IMR-90 (cell line): ENCODE measurements at regions not wholly inside any gene's neighbourhood (a gene's known extent, or its start where the extent isn't known, plus 50 kb on each side); places are given as distances from the start of the nearest gene placed in this dataset.

ENCODE experiments used
- ATAC-seq: fragments of 200-7000 bp; cut with Tn5 transposase; 2 replicates; pipeline ENCODE4 v1.9.1; 2020; ENCODE audit warnings: low read depth, mild to moderate bottlenecking, moderate library complexity
- BruUV-seq: library from RNA; stranded (reverse); fragments of 400-500 nt; replicated peaks from 2 replicates; lab custom pipeline; 2021; lab: Mats Ljungman, UMichigan
- CTCF ChIA-PET: fragments of 300-600 bp; formaldehyde crosslinking; extraction: SDS; loops from one replicate; lab custom pipeline; 2021; ENCODE audit warnings: antibody characterized with exemption; lab: Yijun Ruan, JAX
- POLR2A ChIA-PET: fragments of 300-600 bp; sonication (Branson Sonifier 250); formaldehyde crosslinking; loops from one replicate; lab custom pipeline; 2022; ENCODE audit warnings: antibody characterized with exemption; ENCODE audit not compliant: unreplicated experiment; lab: Charles Lee
- DNase-seq: peaks from one replicate; pipeline ENCODE4 v3.0.0; 2013
- H2AFZ ChIP-seq: replicated peaks from 2 replicates; pipeline ENCODE3; 2013; ENCODE audit warnings: low read length, mild to moderate bottlenecking; ENCODE audit not compliant: poor library complexity
- H2AK5ac ChIP-seq: 2 replicates; pipeline ENCODE4 v1.6.1; 2013; ENCODE audit warnings: low read depth, low read length, inconsistent platforms
- H2AK9ac ChIP-seq: replicated peaks from 2 replicates; pipeline ENCODE3; 2013; ENCODE audit warnings: mild to moderate bottlenecking, low read depth, low read length, moderate library complexity; ENCODE audit not compliant: poor library complexity
- H2BK120ac ChIP-seq: 2 replicates; pipeline ENCODE4 v1.6.1; 2013; ENCODE audit warnings: low read depth, low read length, inconsistent platforms
- H2BK15ac ChIP-seq: 3 replicates; pipeline ENCODE4 v1.6.1; 2013; ENCODE audit warnings: low read depth, low read length, inconsistent platforms
- H2BK20ac ChIP-seq: 2 replicates; pipeline ENCODE4 v1.6.1; 2013; ENCODE audit warnings: low read depth, mild to moderate bottlenecking, inconsistent platforms, low read length, moderate library complexity
- H2BK5ac ChIP-seq: 2 replicates; pipeline ENCODE4 v1.6.1; 2013; ENCODE audit warnings: mild to moderate bottlenecking, low read depth, low read length, inconsistent platforms; ENCODE audit not compliant: poor library complexity, severe bottlenecking
- H3K14ac ChIP-seq: replicated peaks from 2 replicates; pipeline ENCODE4 v1.6.1; 2013; ENCODE audit warnings: low read depth, low read length, inconsistent platforms
- H3K18ac ChIP-seq: 2 replicates; pipeline ENCODE4 v1.6.1; 2013; ENCODE audit warnings: low read depth, low read length, control low read depth
- H3K23ac ChIP-seq: 2 replicates; pipeline ENCODE4 v1.6.1; 2013; ENCODE audit warnings: low read depth, low read length, inconsistent platforms
- H3K27ac ChIP-seq: 2 replicates; pipeline ENCODE4 v1.5.1; 2013; ENCODE audit warnings: mild to moderate bottlenecking, control low read depth, low read length; ENCODE audit not compliant: insufficient read depth
- H3K27me3 ChIP-seq: 2 replicates; pipeline ENCODE4 v1.6.1; 2013; ENCODE audit warnings: low read length; ENCODE audit not compliant: control insufficient read depth, insufficient read depth
- H3K36me3 ChIP-seq: 2 replicates; pipeline ENCODE4 v1.6.1; 2013; ENCODE audit warnings: low read length, mixed read lengths; ENCODE audit not compliant: control insufficient read depth, insufficient read depth
- H3K4ac ChIP-seq: 2 replicates; pipeline ENCODE4 v1.6.1; 2013; ENCODE audit warnings: low read depth, low read length, inconsistent platforms
- H3K4me1 ChIP-seq: 2 replicates; pipeline ENCODE4 v1.6.1; 2013; ENCODE audit warnings: low read length, mixed read lengths; ENCODE audit not compliant: control insufficient read depth, insufficient read depth
- H3K4me2 ChIP-seq: 2 replicates; pipeline ENCODE4 v1.6.1; 2013; ENCODE audit warnings: low read depth, mild to moderate bottlenecking, control low read depth, low read length, moderate library complexity
- H3K4me3 ChIP-seq: 2 replicates; pipeline ENCODE4 v1.5.1; 2013; ENCODE audit warnings: low read depth, mild to moderate bottlenecking, control low read depth, low read length, moderate library complexity; ENCODE audit not compliant: insufficient read depth
- H3K56ac ChIP-seq: 2 replicates; pipeline ENCODE4 v1.6.1; 2013; ENCODE audit warnings: low read length, inconsistent platforms; ENCODE audit not compliant: insufficient read depth; ENCODE audit errors: extremely low read depth
- H3K79me1 ChIP-seq, 2 experiments: 2 replicates each; pipeline ENCODE4 v1.6.1; 2013; ENCODE audit warnings: low read length in 2 of 2, inconsistent platforms in 1 of 2, low read depth in 1 of 2
- H3K9ac ChIP-seq: 2 replicates; pipeline ENCODE4 v1.6.1; 2013; ENCODE audit warnings: low read depth, low read length, control low read depth
- H3K9me1 ChIP-seq: 2 replicates; pipeline ENCODE4 v1.6.1; 2013; ENCODE audit warnings: low read length, inconsistent platforms; ENCODE audit not compliant: insufficient read depth
- H3K9me3 ChIP-seq: 2 replicates; pipeline ENCODE4 v1.6.1; 2013; ENCODE audit warnings: low read length; ENCODE audit not compliant: control insufficient read depth, insufficient read depth
- H4K20me1 ChIP-seq: 2 replicates; pipeline ENCODE4 v1.6.1; 2013; ENCODE audit warnings: low read length, inconsistent platforms; ENCODE audit not compliant: insufficient read depth
- H4K5ac ChIP-seq: 2 replicates; pipeline ENCODE4 v1.6.1; 2013; ENCODE audit warnings: mild to moderate bottlenecking, low read depth, low read length, control low read depth
- H4K8ac ChIP-seq, 2 experiments: 2 replicates each; pipeline ENCODE4 v1.6.1; 2013; ENCODE audit warnings: low read depth in 2 of 2, low read length in 2 of 2, control low read depth in 1 of 2, inconsistent platforms in 1 of 2
- H4K91ac ChIP-seq: 2 replicates; pipeline ENCODE4 v1.6.1; 2013; ENCODE audit warnings: low read depth, low read length, inconsistent platforms; ENCODE audit not compliant: insufficient read depth
- BHLHE40 ChIP-seq: fragments of 150-350 bp; IDR thresholded peaks from 2 replicates; pipeline ENCODE4 v1.6.1; 2016; ENCODE audit warnings: mild to moderate bottlenecking, low read depth, low read length
- CEBPB ChIP-seq: IDR thresholded peaks from 2 replicates; pipeline ENCODE4 v1.6.1; 2012; ENCODE audit warnings: low read depth, low read length, improper control_type of control experiment
- CHD1 ChIP-seq: IDR thresholded peaks from 2 replicates; pipeline ENCODE4 v1.6.1; 2012; ENCODE audit warnings: low read depth, low read length, improper control_type of control experiment
- CTCF ChIP-seq: conservative IDR thresholded peaks from 2 replicates; pipeline ENCODE4 v1.5.1; 2012; ENCODE audit warnings: mild to moderate bottlenecking, low read depth, low read length, improper control_type of control experiment
- ELK1 ChIP-seq: fragments of 150-350 bp; IDR thresholded peaks from 2 replicates; pipeline ENCODE4 v1.6.1; 2016; ENCODE audit warnings: low read depth, mild to moderate bottlenecking, low read length, moderate library complexity, borderline replicate concordance
- FOS ChIP-seq: fragments of 150-350 bp; IDR thresholded peaks from 2 replicates; pipeline ENCODE4 v1.6.1; 2016; ENCODE audit warnings: low read depth, low read length
- MAZ ChIP-seq: IDR thresholded peaks from 2 replicates; pipeline ENCODE4 v1.6.1; 2012; ENCODE audit warnings: low read depth, mild to moderate bottlenecking, low read length, improper control_type of control experiment, moderate library complexity, borderline replicate concordance
- MXI1 ChIP-seq: IDR thresholded peaks from 2 replicates; pipeline ENCODE4 v1.6.1; 2012; ENCODE audit warnings: low read depth, mild to moderate bottlenecking, low read length, moderate library complexity, borderline replicate concordance
- NFE2L2 ChIP-seq: fragments of 150-350 bp; IDR thresholded peaks from 2 replicates; pipeline ENCODE4 v1.6.1; 2016; ENCODE audit warnings: low read depth, mild to moderate bottlenecking, low read length
- RAD21 ChIP-seq: IDR thresholded peaks from 2 replicates; pipeline ENCODE4 v1.6.1; 2012; ENCODE audit warnings: low read length, improper control_type of control experiment
- RCOR1 ChIP-seq: IDR thresholded peaks from 2 replicates; pipeline ENCODE4 v1.6.1; 2012; ENCODE audit warnings: mild to moderate bottlenecking, low read length, improper control_type of control experiment; ENCODE audit not compliant: insufficient replicate concordance
- RFX5 ChIP-seq: IDR thresholded peaks from 2 replicates; pipeline ENCODE4 v1.8.0; 2012; ENCODE audit warnings: low read depth, mild to moderate bottlenecking, low read length, moderate library complexity
- USF2 ChIP-seq: fragments of 150-350 bp; IDR thresholded peaks from 2 replicates; pipeline ENCODE4 v1.6.1; 2017; ENCODE audit warnings: mild to moderate bottlenecking, antibody characterized with exemption, low read length, low read depth
- WGBS, 2 experiments: methylation state at CpG; one replicate each; pipeline versions ENCODE4 v1.1.5 to v1.1.7; 2013; ENCODE audit warnings: missing lambda C conversion rate in 2 of 2; ENCODE audit not compliant: insufficient read length in 1 of 2; ENCODE audit errors: extremely low coverage in 2 of 2; 5-methylcytosine and 5-hydroxymethylcytosine counted together
- dilution Hi-C: fragments of 300-500 bp; cut with HindIII; formaldehyde crosslinking; loops from one replicate; pipeline ENCODE4 v1.14.3; 2018; ENCODE audit warnings: low sequenced_read_pairs; ENCODE audit not compliant: unreplicated experiment
- in situ Hi-C: fragments of 300-500 bp; cut with MboI; formaldehyde crosslinking; loops from 3 replicates; pipeline ENCODE4 v1.14.3; 2019; ENCODE audit warnings: low sequenced_read_pairs, inconsistent platforms, mixed read lengths
- intact Hi-C: fragments of 100-400 bp; cut with micrococcal nuclease; formaldehyde crosslinking; loops from 2 replicates; pipeline ENCODE4 v1.10.0; 2022

GRCh38 chr17:36813357-36813756 is 123.9 kb upstream of the LHX1 start:
- dilution Hi-C loops = no loop called here
- Histone ChIP-seq H3K4ac (no peak overlapping the region), H3K23ac (no peak overlapping the region), H3K9me1 (no peaks in the 10 kb centered on the region; the same call in 1 of the 2 replicates), H3K27me3 (peaks cover 70% of the 10 kb centered on the region), H3K9ac (no peak overlapping the region), H4K20me1 (no peaks in the 10 kb centered on the region), H3K9me3 (no peaks in the 10 kb centered on the region), H3K4me1 (no peaks in the 10 kb centered on the region), H2AK9ac (no peak overlapping the region), H3K27ac (no peak overlapping the region), H4K8ac (no peak overlapping the region), H3K79me1 (no peaks in the 10 kb centered on the region), H2BK120ac (no peak overlapping the region), H3K4me2 (no peak overlapping the region), H2BK20ac (no peak overlapping the region), H3K18ac (no peak overlapping the region), H2BK15ac (no peak overlapping the region), H2AFZ (no peak overlapping the region), H3K56ac (no peak overlapping the region), H2BK5ac (no peak overlapping the region), H4K5ac (no peak overlapping the region), H3K4me3 (no peak overlapping the region), H3K14ac (no peak overlapping the region), H2AK5ac (no peak overlapping the region), H4K91ac (no peak overlapping the region), H3K36me3 (no peaks in the 10 kb centered on the region)
- ChIA-PET CTCF (no interaction called here), POLR2A (no interaction called here)
- no TSS peak for BruUV-seq
- WGBS, 2 experiments = no CpG with 5 or more reads among the region's 5 CpGs
- DNase-seq (no peak), ATAC-seq (no peak)
- in situ Hi-C loops = no loop called here
- TF ChIP-seq MAZ (no peak), FOS (no peak), CHD1 (no peak), ELK1 (no peak), RAD21 (no peak), CTCF (no peak), USF2 (no peak), CEBPB (no peak), MXI1 (no peak), RFX5 (no peak), RCOR1 (no peak), BHLHE40 (no peak), NFE2L2 (no peak)
- intact Hi-C loops = no loop called here
